GM20000 (cell line): ENCODE measurements at regions not wholly inside any gene's neighbourhood (a gene's known extent, or its start where the extent isn't known, plus 50 kb on each side); places are given as distances from the start of the nearest gene placed in this dataset.

Experiments used
- DNase-seq: peaks from one replicate; pipeline ENCODE4 v3.0.0; 2012; ENCODE audit warnings: low spot score
- CTCF ChIP-seq: IDR thresholded peaks from 2 replicates; pipeline ENCODE4 v1.5.1; 2012; ENCODE audit warnings: mild to moderate bottlenecking, control low read depth; ENCODE audit errors: extremely low read depth, missing control alignments

GRCh38 chr5:125393221-125393815 lies 646.9 kb upstream of the ZNF608 start:
- DNase-seq, result no peak

GRCh38 chr5:125394661-125395280 lies 648.3 kb upstream of the ZNF608 start:
- no peak for TF ChIP-seq CTCF

More at GRCh38 chr5:125393221-125393815, 646.9 kb upstream of the ZNF608 start:
- no peak for TF ChIP-seq CTCF

GRCh38 chr5:125396462-125396861 lies 650.0 kb upstream of the ZNF608 start:
- no peak for TF ChIP-seq CTCF
- no peak for DNase-seq

More at GRCh38 chr5:125394661-125395280, 648.3 kb upstream of the ZNF608 start:
- no peak for DNase-seq

GRCh38 chr5:125398466-125398865 lies 652.0 kb upstream of the ZNF608 start:
- DNase-seq, result no peak
- TF ChIP-seq CTCF, result no peak

GRCh38 chr5:125399885-125400284 lies 653.4 kb upstream of the ZNF608 start:
- DNase-seq, result no peak
- TF ChIP-seq CTCF, result no peak

- no peak for TF ChIP-seq CTCF
- DNase-seq, result no peak
These were observed 655.5 kb upstream of the ZNF608 start for GRCh38 chr5:125401724-125402622.

- DNase-seq, result no peak
- no peak for TF ChIP-seq CTCF
These were observed 656.3 kb upstream of the ZNF608 start for GRCh38 chr5:125402787-125403186.
